ENCODE measurements at regions not wholly inside any gene's neighbourhood (a gene's known extent, or its start where the extent isn't known, plus 50 kb on each side); places are given as distances from the start of the nearest gene placed in this dataset.

GRCh38 chr1:208298593-208299269 lies 54.5 kb upstream of the PLXNA2 start:
- Histone ChIP-seq H3K79me2 (ENCODE audit: insufficient read depth, low read depth, low read length) (no peaks in the 10 kb centered on the region), H3K9me2 (ENCODE audit: insufficient read depth, low read length) (no peaks in the 10 kb centered on the region), H3K4me1 (ENCODE audit: insufficient read depth, low read length, poor library complexity, severe bottlenecking) (no peaks in the 10 kb centered on the region), H3K27ac (ENCODE audit: low read depth, low read length, poor library complexity, severe bottlenecking) (no peak overlapping the region), H3K4me3 (ENCODE audit: low read depth, low read length, poor library complexity, severe bottlenecking) (no peak overlapping the region), H3K9me3 (ENCODE audit: low read length) (no peaks in the 10 kb centered on the region), H3K36me3 (ENCODE audit: insufficient read depth, low read length) (no peaks in the 10 kb centered on the region), H4K20me1 (ENCODE audit: insufficient read depth, low read length) (peaks cover 1% of the 10 kb centered on the region; the same call in 1 of the 2 replicates), H3K4me2 (ENCODE audit: low read length) (no peak overlapping the region), H2AFZ (ENCODE audit: low read length) (no peak overlapping the region)
- no TSS peak for BruUV-seq (replicated peaks)
- TF ChIP-seq CTCF (conservative IDR thresholded peaks at IDR 0.05; ENCODE audit: low read length) (no peak), EZH2phosphoT487 (IDR thresholded peaks at IDR 0.05; ENCODE audit: borderline replicate concordance, low read depth, low read length) (no peak)
- intact Hi-C loops (cut with micrococcal nuclease; ENCODE audit: unreplicated experiment), result no loop called here
- ChIA-PET CTCF (ENCODE audit: unreplicated experiment) (no interaction called here), POLR2A (no interaction called here)
- no peak for DNase-seq (ENCODE audit: low spot score)

- Histone ChIP-seq H3K79me2 (ENCODE audit: insufficient read depth, low read depth, low read length) (no peaks in the 10 kb centered on the region), H2AFZ (ENCODE audit: low read length) (no peak overlapping the region), H3K4me2 (ENCODE audit: low read length) (no peak overlapping the region), H3K36me3 (ENCODE audit: insufficient read depth, low read length) (no peaks in the 10 kb centered on the region), H4K20me1 (ENCODE audit: insufficient read depth, low read length) (peaks cover 3% of the 10 kb centered on the region; the same call in 1 of the 2 replicates), H3K9me2 (ENCODE audit: insufficient read depth, low read length) (no peaks in the 10 kb centered on the region), H3K9me3 (ENCODE audit: low read length) (no peaks in the 10 kb centered on the region), H3K27ac (ENCODE audit: low read depth, low read length, poor library complexity, severe bottlenecking) (no peak overlapping the region), H3K4me3 (ENCODE audit: low read depth, low read length, poor library complexity, severe bottlenecking) (no peak overlapping the region), H3K4me1 (ENCODE audit: insufficient read depth, low read length, poor library complexity, severe bottlenecking) (no peaks in the 10 kb centered on the region)
- TF ChIP-seq CTCF (conservative IDR thresholded peaks at IDR 0.05; ENCODE audit: low read length), result no peak
- TF ChIP-seq EZH2phosphoT487 (IDR thresholded peaks at IDR 0.05; ENCODE audit: borderline replicate concordance, low read depth, low read length), result no peak
- no peak for DNase-seq (ENCODE audit: low spot score)
- CTCF ChIA-PET (ENCODE audit: unreplicated experiment), result no interaction called here
- intact Hi-C loops (cut with micrococcal nuclease; ENCODE audit: unreplicated experiment), result no loop called here
- no TSS peak for BruUV-seq (replicated peaks)
- POLR2A ChIA-PET, result interaction anchor here (1.5 kb wide), 1 partner anchor 10 kb away, joined by 5 read pairs; no protein-coding TSS in a partner anchor
Measured at GRCh38 chr1:208300084-208300770, 56.0 kb upstream of the PLXNA2 start.

GRCh38 chr1:208302699-208303238 lies 58.6 kb upstream of the PLXNA2 start:
- H3K9me2 ChIP-seq (ENCODE audit: insufficient read depth, low read length), result no peaks in the 10 kb centered on the region
- no peak overlapping the region for H3K4me3 ChIP-seq (ENCODE audit: low read depth, low read length, poor library complexity, severe bottlenecking)
- intact Hi-C loops (cut with micrococcal nuclease; ENCODE audit: unreplicated experiment), result no loop called here
- no peaks in the 10 kb centered on the region for H3K9me3 ChIP-seq (ENCODE audit: low read length)
- no peaks in the 10 kb centered on the region for H3K79me2 ChIP-seq (ENCODE audit: insufficient read depth, low read depth, low read length)
- ChIA-PET CTCF (ENCODE audit: unreplicated experiment) (no interaction called here), POLR2A (interaction anchor here (1.7 kb wide), 1 partner anchor 13 kb away, joined by 10 read pairs; no protein-coding TSS in a partner anchor)
- no TSS peak for BruUV-seq (replicated peaks)
- no peak overlapping the region for H3K27ac ChIP-seq (ENCODE audit: low read depth, low read length, poor library complexity, severe bottlenecking)
- no peaks in the 10 kb centered on the region for H3K36me3 ChIP-seq (ENCODE audit: insufficient read depth, low read length)
- no peaks in the 10 kb centered on the region for H3K4me1 ChIP-seq (ENCODE audit: insufficient read depth, low read length, poor library complexity, severe bottlenecking)
- no peak overlapping the region for H3K4me2 ChIP-seq (ENCODE audit: low read length)
- TF ChIP-seq EZH2phosphoT487 (IDR thresholded peaks at IDR 0.05; ENCODE audit: borderline replicate concordance, low read depth, low read length) (no peak), CTCF (conservative IDR thresholded peaks at IDR 0.05; ENCODE audit: low read length) (no peak)
- DNase-seq (ENCODE audit: low spot score), result no peak
- H2AFZ ChIP-seq (ENCODE audit: low read length), result no peak overlapping the region
- H4K20me1 ChIP-seq (ENCODE audit: insufficient read depth, low read length), result peaks cover 3% of the 10 kb centered on the region; the same call in 1 of the 2 replicates
